Fibroblast of lung (primary cell): ENCODE measurements at regions not wholly inside any gene's neighbourhood (a gene's known extent, or its start where the extent isn't known, plus 50 kb on each side); places are given as distances from the start of the nearest gene placed in this dataset.

ENCODE experiments used
- DNase-seq, 2 donors: peaks; one replicate each; pipeline versions ENCODE4 v3.0.0 to v3.0.0-alpha.2; 2010; ENCODE audit warnings: low read depth in 2 of 2
- H2AFZ ChIP-seq: 2 replicates; pipeline ENCODE4 v1.5.1; 2012; ENCODE audit warnings: low read length, control low read depth, inconsistent platforms
- H3K27ac ChIP-seq: 2 replicates; pipeline ENCODE4 v1.5.1; 2011; ENCODE audit warnings: low read length, control low read depth; ENCODE audit not compliant: insufficient read depth
- H3K27me3 ChIP-seq: 2 replicates; pipeline ENCODE4 v1.5.1; 2011; ENCODE audit warnings: mild to moderate bottlenecking, low read length; ENCODE audit not compliant: control insufficient read depth, insufficient read depth
- H3K36me3 ChIP-seq: 2 replicates; pipeline ENCODE4 v1.5.1; 2011; ENCODE audit warnings: low read length; ENCODE audit not compliant: control insufficient read depth, insufficient read depth
- H3K4me1 ChIP-seq: 2 replicates; pipeline ENCODE4 v1.5.1; 2011; ENCODE audit warnings: low read length; ENCODE audit not compliant: control insufficient read depth, insufficient read depth; ENCODE audit errors: extremely low read depth
- H3K4me2 ChIP-seq: 2 replicates; pipeline ENCODE4 v1.5.1; 2011; ENCODE audit warnings: low read length, control low read depth; ENCODE audit not compliant: insufficient read depth; ENCODE audit errors: extremely low read depth
- H3K4me3 ChIP-seq, 4 experiments: fragments of 200-600 bp in 1 of 4; sonication (generic) in 1 of 4; replicated peaks in 1 of 4; 2 replicates each; pipeline ENCODE4 v1.5.1; 2011 to 2016; ENCODE audit warnings: low read length in 4 of 4, low read depth in 3 of 4, mild to moderate bottlenecking in 3 of 4, control low read depth in 2 of 4, inconsistent platforms in 1 of 4, mixed read lengths in 1 of 4; ENCODE audit not compliant: insufficient read depth in 1 of 4; ENCODE audit errors: control extremely low read depth in 1 of 4
- H3K79me2 ChIP-seq: 2 replicates; pipeline ENCODE4 v1.5.1; 2012; ENCODE audit warnings: mild to moderate bottlenecking, low read length, inconsistent platforms; ENCODE audit not compliant: control insufficient read depth, insufficient read depth
- H3K9ac ChIP-seq: 2 replicates; pipeline ENCODE4 v1.5.1; 2011; ENCODE audit warnings: mild to moderate bottlenecking, low read length, control low read depth; ENCODE audit not compliant: insufficient read depth
- H3K9me3 ChIP-seq: 2 replicates; pipeline ENCODE4 v1.5.1; 2012; ENCODE audit warnings: low read depth, low read length; ENCODE audit not compliant: control insufficient read depth, insufficient read depth
- H4K20me1 ChIP-seq: 2 replicates; pipeline ENCODE4 v1.5.1; 2011; ENCODE audit warnings: low read length; ENCODE audit not compliant: control insufficient read depth, insufficient read depth; ENCODE audit errors: extremely low read depth
- EZH2 ChIP-seq: IDR thresholded peaks from 2 replicates; pipeline ENCODE4 v1.5.1; 2012; ENCODE audit warnings: low read length, control low read depth, mild to moderate bottlenecking; ENCODE audit errors: missing control alignments
- TF ChIP-seq, protein P1 (sequence below), 2 donors: IDR thresholded peaks in 1 of 2; conservative IDR thresholded peaks in 1 of 2; 1 replicate in 1 of 2; 2 replicates in 1 of 2; pipeline ENCODE4 v1.5.1; 2011 to 2012; ENCODE audit warnings: low read length in 2 of 2, control low read depth in 1 of 2, inconsistent platforms in 1 of 2, low read depth in 1 of 2, mild to moderate bottlenecking in 1 of 2

DNA sequence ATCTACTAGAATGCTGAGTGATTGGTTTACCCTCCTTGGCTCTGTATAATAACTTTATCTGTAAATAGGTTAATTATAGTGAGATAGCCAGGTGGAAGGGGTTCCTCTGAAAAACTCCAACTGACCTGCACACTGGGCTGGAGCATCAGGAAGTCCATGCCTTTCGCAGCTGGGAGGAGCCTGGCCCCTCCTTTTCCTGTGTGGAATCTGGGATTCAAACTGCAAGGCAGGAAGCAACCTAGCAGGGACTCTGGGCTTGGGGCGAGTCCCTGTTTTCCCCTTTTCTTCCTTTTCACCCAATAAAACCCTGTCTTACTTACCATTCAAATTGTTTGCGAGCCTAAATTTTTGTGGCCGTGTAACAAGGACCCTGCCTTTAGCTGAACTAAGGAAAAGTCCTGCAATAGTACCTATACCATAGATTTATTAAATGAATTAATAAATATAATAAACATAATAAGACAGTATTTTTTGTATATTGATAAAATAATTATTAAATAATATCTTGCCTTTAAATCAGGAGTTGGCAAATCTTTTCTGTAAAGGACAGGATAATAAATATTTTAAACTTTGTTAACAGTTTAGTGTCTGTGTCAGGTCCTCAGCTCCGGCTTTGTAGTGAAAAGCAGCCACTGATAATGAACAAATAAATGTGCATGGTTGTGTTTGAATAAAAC lies 406.2 kb upstream of the MMS22L start:
- no peaks in the 10 kb centered on the region for H3K4me1 ChIP-seq
- no peak overlapping the region for H3K9ac ChIP-seq
- no peak overlapping the region for H2AFZ ChIP-seq
- no peak for DNase-seq
- H3K79me2 ChIP-seq: no peaks in the 10 kb centered on the region
- no peak overlapping the region for H3K27ac ChIP-seq
- H3K4me3 ChIP-seq: no peak overlapping the region
- no peaks in the 10 kb centered on the region for H3K9me3 ChIP-seq
- H4K20me1 ChIP-seq: no peaks in the 10 kb centered on the region
- no peaks in the 10 kb centered on the region for H3K27me3 ChIP-seq
- no peaks in the 10 kb centered on the region for H3K36me3 ChIP-seq
- no peak overlapping the region for H3K4me2 ChIP-seq
- no peak for TF ChIP-seq EZH2

- Histone ChIP-seq H3K4me1 (no peaks in the 10 kb centered on the region), H3K9me3 (no peaks in the 10 kb centered on the region), H4K20me1 (no peaks in the 10 kb centered on the region), H3K4me3 (no peak overlapping the region), H3K36me3 (no peaks in the 10 kb centered on the region), H3K27me3 (no peaks in the 10 kb centered on the region), H3K9ac (no peak overlapping the region), H3K79me2 (no peaks in the 10 kb centered on the region), H3K4me2 (no peak overlapping the region), H3K27ac (no peak overlapping the region), H2AFZ (no peak overlapping the region)
- DNase-seq: peak; percentile 11 to 86
- TF ChIP-seq EZH2: no peak
- TF ChIP-seq, protein P1, sequence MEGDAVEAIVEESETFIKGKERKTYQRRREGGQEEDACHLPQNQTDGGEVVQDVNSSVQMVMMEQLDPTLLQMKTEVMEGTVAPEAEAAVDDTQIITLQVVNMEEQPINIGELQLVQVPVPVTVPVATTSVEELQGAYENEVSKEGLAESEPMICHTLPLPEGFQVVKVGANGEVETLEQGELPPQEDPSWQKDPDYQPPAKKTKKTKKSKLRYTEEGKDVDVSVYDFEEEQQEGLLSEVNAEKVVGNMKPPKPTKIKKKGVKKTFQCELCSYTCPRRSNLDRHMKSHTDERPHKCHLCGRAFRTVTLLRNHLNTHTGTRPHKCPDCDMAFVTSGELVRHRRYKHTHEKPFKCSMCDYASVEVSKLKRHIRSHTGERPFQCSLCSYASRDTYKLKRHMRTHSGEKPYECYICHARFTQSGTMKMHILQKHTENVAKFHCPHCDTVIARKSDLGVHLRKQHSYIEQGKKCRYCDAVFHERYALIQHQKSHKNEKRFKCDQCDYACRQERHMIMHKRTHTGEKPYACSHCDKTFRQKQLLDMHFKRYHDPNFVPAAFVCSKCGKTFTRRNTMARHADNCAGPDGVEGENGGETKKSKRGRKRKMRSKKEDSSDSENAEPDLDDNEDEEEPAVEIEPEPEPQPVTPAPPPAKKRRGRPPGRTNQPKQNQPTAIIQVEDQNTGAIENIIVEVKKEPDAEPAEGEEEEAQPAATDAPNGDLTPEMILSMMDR (conservative IDR thresholded peaks at IDR 0.05 in 1 of 2, IDR thresholded peaks at IDR 0.05 in 1 of 2; ENCODE audit: low read depth in 1 of 2, low read length in 2 of 2): no peak
These were observed 414.4 kb upstream of the MMS22L start for GRCh38 chr6:97697456-97697855.

DNA sequence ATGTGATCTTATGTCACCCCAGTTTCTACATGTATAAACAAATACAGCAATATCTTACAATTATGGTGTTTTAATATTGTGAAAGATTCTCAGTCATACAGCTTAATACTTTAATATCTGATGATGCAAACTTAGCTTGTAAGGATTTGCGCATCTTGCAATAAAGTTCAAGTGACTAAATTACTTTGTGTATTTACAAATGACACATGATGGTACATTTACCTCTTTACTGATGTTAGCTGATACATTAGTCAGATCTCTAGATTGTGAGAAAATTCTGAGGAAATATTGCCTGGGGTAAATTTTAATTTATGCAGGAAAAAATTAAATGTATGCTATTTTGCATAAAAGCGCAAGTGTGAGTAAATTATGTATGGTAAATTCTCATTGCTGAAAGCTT lies 418.8 kb upstream of the MMS22L start:
- Histone ChIP-seq H4K20me1 (no peaks in the 10 kb centered on the region), H3K4me2 (no peak overlapping the region), H3K4me1 (no peaks in the 10 kb centered on the region), H3K36me3 (no peaks in the 10 kb centered on the region), H3K27ac (no peak overlapping the region), H2AFZ (no peak overlapping the region), H3K9ac (no peak overlapping the region), H3K4me3 (no peak overlapping the region), H3K27me3 (no peaks in the 10 kb centered on the region), H3K9me3 (no peaks in the 10 kb centered on the region), H3K79me2 (no peaks in the 10 kb centered on the region)
- TF ChIP-seq, protein P1 (conservative IDR thresholded peaks at IDR 0.05 in 1 of 2, IDR thresholded peaks at IDR 0.05 in 1 of 2; ENCODE audit: low read depth in 1 of 2, low read length in 2 of 2): no peak
- TF ChIP-seq EZH2: no peak
- DNase-seq: no peak
